ENCODE measurements at regions not wholly inside any gene's neighbourhood (a gene's known extent, or its start where the extent isn't known, plus 50 kb on each side); places are given as distances from the start of the nearest gene placed in this dataset.

DNA sequence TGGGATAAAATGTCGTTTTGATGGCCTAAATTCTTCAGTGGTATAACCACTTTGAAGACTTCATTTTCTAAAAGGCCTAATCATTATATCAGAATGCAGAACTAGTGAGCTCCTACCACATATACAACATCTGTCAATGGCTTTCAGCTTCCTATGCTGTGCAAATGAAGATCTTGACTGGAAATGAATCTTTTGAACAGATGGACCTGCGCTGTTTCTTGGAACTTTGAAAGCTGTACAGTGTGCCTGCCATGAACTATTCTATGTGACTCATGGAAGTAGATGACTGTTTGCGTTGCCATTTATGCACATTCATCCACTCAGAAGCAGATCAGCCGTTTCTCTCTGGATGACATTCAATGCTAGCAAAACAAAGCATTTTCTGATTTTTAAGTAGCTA, 542.2 kb upstream of the USP15 start:
- DNase-seq (ENCODE audit: low read depth, low spot score): no peak
- no CpG with 5 or more reads among the region's 4 CpGs for WGBS (ENCODE audit: insufficient coverage, insufficient read length)
- no peaks in the 10 kb centered on the region for H3K36me3 ChIP-seq (ENCODE audit: control insufficient read depth, insufficient read depth, low read length)

DNA sequence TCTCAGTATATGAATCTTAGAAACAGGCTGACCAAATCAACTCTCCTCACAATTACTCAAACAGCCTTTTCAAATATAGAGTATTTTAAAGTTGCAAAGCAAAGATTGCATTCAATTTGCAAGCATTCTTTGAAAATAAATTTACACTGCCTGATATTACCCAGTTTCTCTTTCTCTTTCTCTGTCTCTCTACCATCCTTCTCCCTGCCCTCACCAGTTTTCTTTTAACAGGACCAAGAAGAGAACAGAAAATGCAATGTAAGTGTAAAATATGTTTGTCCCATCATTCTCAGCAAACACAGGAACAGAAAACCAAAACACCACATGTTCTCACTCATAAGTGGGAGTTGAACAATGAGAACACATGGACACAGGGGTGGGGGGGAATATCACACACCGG, 520.3 kb upstream of the USP15 start:
- Histone ChIP-seq H3K36me3 (ENCODE audit: control insufficient read depth, insufficient read depth, low read length) (no peaks in the 10 kb centered on the region), H3K27me3 (ENCODE audit: control insufficient read depth, insufficient read depth, low read length) (no peaks in the 10 kb centered on the region), H3K9me3 (ENCODE audit: control insufficient read depth, insufficient read depth, low read length) (no peaks in the 10 kb centered on the region), H3K4me1 (ENCODE audit: control insufficient read depth, insufficient read depth, low read length) (no peaks in the 10 kb centered on the region), H3K27ac (ENCODE audit: low read length) (no peak overlapping the region), H3K4me3 (ENCODE audit: low read length) (no peak overlapping the region)
- no peak for DNase-seq (ENCODE audit: low read depth, low spot score)
- no CpG with 5 or more reads among the region's 1 CpG for WGBS (ENCODE audit: insufficient coverage, insufficient read length)

More for the DNA sequence above, 542.2 kb upstream of the USP15 start:
- Histone ChIP-seq H3K27me3 (ENCODE audit: control insufficient read depth, insufficient read depth, low read length) (no peaks in the 10 kb centered on the region), H3K9me3 (ENCODE audit: control insufficient read depth, insufficient read depth, low read length) (no peaks in the 10 kb centered on the region), H3K4me1 (ENCODE audit: control insufficient read depth, insufficient read depth, low read length) (no peaks in the 10 kb centered on the region), H3K27ac (ENCODE audit: low read length) (no peak overlapping the region), H3K4me3 (ENCODE audit: low read length) (no peak overlapping the region)

DNA sequence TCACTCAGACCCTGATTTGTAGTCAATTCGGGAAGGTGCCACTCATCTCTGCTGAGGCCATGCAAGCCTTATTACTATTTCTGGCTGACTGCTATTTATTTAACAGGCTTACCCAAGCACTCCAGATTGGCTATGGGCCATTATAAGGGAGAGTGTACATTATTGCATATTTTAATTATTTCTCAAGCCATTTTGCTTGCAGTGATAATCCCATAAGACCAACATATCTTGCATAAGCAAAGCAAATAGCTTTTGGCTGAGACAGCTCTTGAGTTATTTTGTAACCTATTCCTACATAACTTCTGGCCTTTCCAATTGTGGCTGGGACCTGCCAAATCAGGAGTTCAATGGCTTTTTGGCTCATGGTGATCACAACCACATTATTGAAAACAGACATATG, 509.6 kb upstream of the USP15 start:
- Histone ChIP-seq H3K27ac (ENCODE audit: low read length) (no peak overlapping the region), H3K27me3 (ENCODE audit: control insufficient read depth, insufficient read depth, low read length) (no peaks in the 10 kb centered on the region), H3K4me1 (ENCODE audit: control insufficient read depth, insufficient read depth, low read length) (no peaks in the 10 kb centered on the region), H3K9me3 (ENCODE audit: control insufficient read depth, insufficient read depth, low read length) (no peaks in the 10 kb centered on the region), H3K36me3 (ENCODE audit: control insufficient read depth, insufficient read depth, low read length) (no peaks in the 10 kb centered on the region), H3K4me3 (ENCODE audit: low read length) (no peak overlapping the region)
- WGBS (ENCODE audit: insufficient coverage, insufficient read length): no CpG with 5 or more reads among the region's 1 CpG
- no peak for DNase-seq (ENCODE audit: low read depth, low spot score)

DNA sequence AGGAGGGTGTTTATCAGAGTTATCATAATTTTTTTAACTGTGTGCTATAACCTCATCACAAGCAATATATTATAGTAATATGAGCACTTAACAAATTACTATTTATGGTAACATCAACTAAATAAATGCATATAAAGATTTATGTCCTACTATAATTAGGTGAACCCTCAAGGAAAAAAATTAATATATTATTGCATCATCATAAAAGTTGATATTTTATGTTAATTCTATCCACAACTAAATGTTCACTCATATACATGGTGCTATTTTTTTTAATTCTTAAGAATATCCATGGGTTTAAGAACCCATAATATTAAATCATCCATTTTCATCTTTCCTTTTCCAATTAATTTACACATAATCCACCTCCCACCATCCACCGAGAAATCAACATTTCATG, 506.0 kb upstream of the USP15 start:
- no peak for DNase-seq (ENCODE audit: low read depth, low spot score)
- WGBS (ENCODE audit: insufficient coverage, insufficient read length): 100% methylated on average over 1 of the region's 1 CpG
- H3K4me1 ChIP-seq (ENCODE audit: control insufficient read depth, insufficient read depth, low read length): no peaks in the 10 kb centered on the region

DNA sequence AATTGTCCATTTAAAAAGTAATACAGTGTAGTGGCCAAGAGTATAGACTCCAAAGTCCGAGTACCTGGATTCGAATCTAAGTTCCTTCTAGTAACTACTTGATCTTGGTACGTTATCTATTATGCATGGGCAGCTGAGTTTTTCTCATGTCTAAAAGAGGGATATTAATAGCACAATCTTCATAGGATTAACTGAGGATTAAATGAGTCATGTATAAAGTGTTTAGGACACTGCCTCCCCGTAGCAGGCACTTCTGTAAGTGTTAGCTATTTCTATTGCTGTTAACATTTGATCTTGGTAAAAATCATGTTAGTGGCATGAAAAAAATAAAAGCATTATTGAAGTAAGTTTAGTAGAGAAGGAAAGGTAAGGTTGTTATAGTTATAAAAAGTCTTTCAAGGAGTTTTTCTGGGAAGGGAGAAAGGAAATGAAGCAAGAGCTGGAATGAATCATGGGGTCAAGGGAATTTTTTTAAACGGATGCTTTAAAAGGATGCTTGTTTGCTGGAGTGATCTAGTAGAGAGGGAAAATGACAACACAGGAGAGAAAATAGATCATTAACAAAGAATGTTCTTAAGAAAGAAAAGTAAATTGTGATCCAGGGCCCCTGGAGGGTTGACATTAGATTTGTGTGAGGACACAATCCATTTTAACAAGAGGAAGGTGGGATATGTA, 502.2 kb upstream of the USP15 start:
- H3K27me3 ChIP-seq (ENCODE audit: control insufficient read depth, insufficient read depth, low read length): no peaks in the 10 kb centered on the region
- no peaks in the 10 kb centered on the region for H3K4me1 ChIP-seq (ENCODE audit: control insufficient read depth, insufficient read depth, low read length)
- WGBS (ENCODE audit: insufficient coverage, insufficient read length): no CpG with 5 or more reads among the region's 5 CpGs
- DNase-seq (ENCODE audit: low read depth, low spot score): no peak
- no peak overlapping the region for H3K4me3 ChIP-seq (ENCODE audit: low read length)
- H3K9me3 ChIP-seq (ENCODE audit: control insufficient read depth, insufficient read depth, low read length): no peaks in the 10 kb centered on the region
- H3K27ac ChIP-seq (ENCODE audit: low read length): no peak overlapping the region
- H3K36me3 ChIP-seq (ENCODE audit: control insufficient read depth, insufficient read depth, low read length): no peaks in the 10 kb centered on the region

More for the DNA sequence above, 506.0 kb upstream of the USP15 start:
- no peaks in the 10 kb centered on the region for H3K27me3 ChIP-seq (ENCODE audit: control insufficient read depth, insufficient read depth, low read length)
- H3K4me3 ChIP-seq (ENCODE audit: low read length): no peak overlapping the region
- H3K27ac ChIP-seq (ENCODE audit: low read length): no peak overlapping the region
- H3K36me3 ChIP-seq (ENCODE audit: control insufficient read depth, insufficient read depth, low read length): no peaks in the 10 kb centered on the region
- H3K9me3 ChIP-seq (ENCODE audit: control insufficient read depth, insufficient read depth, low read length): no peaks in the 10 kb centered on the region

DNA sequence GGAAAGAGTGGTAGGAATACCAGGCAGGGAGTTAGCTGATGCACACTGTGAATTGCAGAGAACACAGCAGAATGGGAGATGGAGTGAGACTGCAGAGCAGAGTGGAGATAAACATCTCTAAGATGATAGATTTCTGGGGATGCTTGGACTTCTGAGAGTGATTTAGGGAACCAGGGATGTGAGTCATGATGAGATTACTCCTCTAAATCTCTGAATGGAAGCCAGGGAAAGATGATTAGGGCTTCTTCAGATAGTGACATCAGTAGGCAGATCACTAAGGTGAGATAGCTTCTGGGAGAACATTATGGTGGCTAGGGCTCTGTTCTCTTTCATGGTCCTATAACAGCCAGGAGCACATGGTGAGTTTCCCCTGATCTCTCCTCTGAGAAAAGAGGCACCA, 501.5 kb upstream of the USP15 start:
- Histone ChIP-seq H3K27ac (ENCODE audit: low read length) (no peak overlapping the region), H3K27me3 (ENCODE audit: control insufficient read depth, insufficient read depth, low read length) (no peaks in the 10 kb centered on the region), H3K36me3 (ENCODE audit: control insufficient read depth, insufficient read depth, low read length) (no peaks in the 10 kb centered on the region), H3K4me1 (ENCODE audit: control insufficient read depth, insufficient read depth, low read length) (no peaks in the 10 kb centered on the region), H3K4me3 (ENCODE audit: low read length) (no peak overlapping the region), H3K9me3 (ENCODE audit: control insufficient read depth, insufficient read depth, low read length) (no peaks in the 10 kb centered on the region)
- no peak for DNase-seq (ENCODE audit: low read depth, low spot score)

DNA sequence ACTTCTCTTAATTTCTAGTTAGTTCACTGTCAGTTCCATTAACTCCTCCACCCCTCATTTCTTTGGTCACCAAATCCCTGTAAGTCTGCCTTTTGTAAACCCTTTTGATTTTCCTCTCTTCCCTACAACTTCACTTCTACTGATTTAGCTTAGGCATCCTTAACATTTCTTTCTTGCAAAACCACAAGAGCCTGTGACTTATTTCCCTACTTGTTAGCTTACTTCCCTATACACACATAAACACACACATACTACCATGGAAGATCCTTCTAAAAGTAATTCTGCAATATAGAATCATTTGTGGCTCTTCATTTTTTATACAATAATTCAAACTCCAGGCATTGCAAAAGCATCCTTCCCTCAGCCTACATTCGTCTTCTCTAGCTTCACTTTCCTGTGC, 494.3 kb upstream of the USP15 start:
- H3K4me3 ChIP-seq (ENCODE audit: low read length): no peak overlapping the region
- DNase-seq (ENCODE audit: low read depth, low spot score): no peak
- H3K9me3 ChIP-seq (ENCODE audit: control insufficient read depth, insufficient read depth, low read length): no peaks in the 10 kb centered on the region
- H3K27me3 ChIP-seq (ENCODE audit: control insufficient read depth, insufficient read depth, low read length): no peaks in the 10 kb centered on the region; the same call in 1 of the 2 replicates
- no CpG with 5 or more reads among the region's 1 CpG for WGBS (ENCODE audit: insufficient coverage, insufficient read length)
- no peaks in the 10 kb centered on the region for H3K4me1 ChIP-seq (ENCODE audit: control insufficient read depth, insufficient read depth, low read length)
- 0 out of 2 replicates have a peak, but pooled peaks cover 2% of the 10 kb centered on the region for H3K36me3 ChIP-seq (ENCODE audit: control insufficient read depth, insufficient read depth, low read length)
- no peak overlapping the region for H3K27ac ChIP-seq (ENCODE audit: low read length)

DNA sequence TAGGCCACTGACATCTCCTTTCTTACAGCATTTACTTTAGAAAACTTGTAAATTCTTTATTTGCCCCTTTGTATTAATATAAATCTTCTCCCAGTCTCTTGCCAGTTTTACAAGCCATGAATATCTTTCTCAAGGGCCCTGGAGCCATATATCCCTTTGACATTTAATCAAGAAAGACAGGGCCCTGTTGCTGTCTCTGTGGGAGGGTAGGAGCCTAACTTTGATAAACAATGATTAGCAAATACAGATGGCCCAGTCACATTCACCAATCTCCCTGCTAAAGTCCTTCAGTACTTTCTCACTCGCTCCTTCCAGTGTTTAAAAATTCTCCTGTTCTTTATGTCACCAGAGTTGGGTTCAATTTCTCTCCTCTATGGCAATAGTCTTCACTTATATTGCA, 479.8 kb upstream of the USP15 start:
- no CpG with 5 or more reads among the region's 1 CpG for WGBS (ENCODE audit: insufficient coverage, insufficient read length)
- Histone ChIP-seq H3K27ac (ENCODE audit: low read length) (no peak overlapping the region), H3K9me3 (ENCODE audit: control insufficient read depth, insufficient read depth, low read length) (no peaks in the 10 kb centered on the region), H3K36me3 (ENCODE audit: control insufficient read depth, insufficient read depth, low read length) (no peaks in the 10 kb centered on the region), H3K4me3 (ENCODE audit: low read length) (no peak overlapping the region), H3K27me3 (ENCODE audit: control insufficient read depth, insufficient read depth, low read length) (no peaks in the 10 kb centered on the region), H3K4me1 (ENCODE audit: control insufficient read depth, insufficient read depth, low read length) (peaks cover 6% of the 10 kb centered on the region; the same call in 1 of the 2 replicates)
- DNase-seq (ENCODE audit: low read depth, low spot score): no peak

DNA sequence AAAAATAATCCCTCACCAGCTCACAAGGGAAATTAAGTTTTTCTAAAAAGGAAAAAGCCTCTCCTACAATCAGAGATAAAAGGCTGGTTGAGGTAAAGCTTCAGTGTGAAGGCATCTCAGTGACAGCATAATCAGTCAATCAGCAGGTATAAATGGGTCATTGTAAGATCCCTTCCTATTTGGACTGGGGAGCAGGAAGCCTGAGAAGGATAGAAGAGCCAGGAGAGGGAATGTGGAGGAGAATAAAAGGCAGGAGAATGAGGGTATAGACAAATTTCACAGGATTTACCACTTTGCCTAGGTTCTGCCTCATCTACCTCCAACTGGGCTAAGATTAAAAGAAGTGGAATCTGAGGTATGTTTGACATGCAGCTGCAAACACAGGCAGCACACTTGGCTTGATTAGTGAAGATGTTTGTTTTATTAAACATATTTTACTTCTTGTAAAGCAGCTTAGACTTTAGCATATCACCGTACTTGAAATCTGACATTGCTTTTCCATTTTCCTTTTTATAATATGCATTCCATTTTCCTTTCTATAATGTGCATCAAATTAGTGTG, 479.1 kb upstream of the USP15 start:
- DNase-seq (ENCODE audit: low read depth, low spot score): no peak
- Histone ChIP-seq H3K36me3 (ENCODE audit: control insufficient read depth, insufficient read depth, low read length) (no peaks in the 10 kb centered on the region), H3K9me3 (ENCODE audit: control insufficient read depth, insufficient read depth, low read length) (no peaks in the 10 kb centered on the region), H3K4me1 (ENCODE audit: control insufficient read depth, insufficient read depth, low read length) (peaks cover 6% of the 10 kb centered on the region; the same call in 1 of the 2 replicates), H3K27ac (ENCODE audit: low read length) (no peak overlapping the region), H3K4me3 (ENCODE audit: low read length) (no peak overlapping the region), H3K27me3 (ENCODE audit: control insufficient read depth, insufficient read depth, low read length) (no peaks in the 10 kb centered on the region)
- WGBS (ENCODE audit: insufficient coverage, insufficient read length): no CpG with 5 or more reads among the region's 1 CpG

DNA sequence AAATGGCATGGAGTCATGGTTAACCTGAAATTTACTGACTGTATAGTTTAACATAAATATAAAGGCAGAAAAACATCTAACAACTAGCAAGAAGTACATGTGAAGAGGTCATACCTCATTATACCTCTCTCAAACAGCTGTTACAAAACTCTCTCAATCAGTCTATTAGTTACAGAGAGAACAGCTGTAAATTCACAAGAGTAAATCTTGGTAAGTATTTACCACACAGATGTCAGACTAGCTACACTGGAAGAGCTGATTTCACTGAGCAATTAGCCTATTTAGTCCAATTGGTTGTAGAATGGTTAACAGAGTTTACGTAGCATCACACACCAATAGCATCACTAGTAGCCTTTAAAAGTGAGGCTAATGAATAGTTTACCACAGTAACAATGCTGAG, 463.4 kb upstream of the USP15 start:
- H3K27me3 ChIP-seq (ENCODE audit: control insufficient read depth, insufficient read depth, low read length): no peaks in the 10 kb centered on the region
- H3K4me3 ChIP-seq (ENCODE audit: low read length): no peak overlapping the region
- no peaks in the 10 kb centered on the region for H3K4me1 ChIP-seq (ENCODE audit: control insufficient read depth, insufficient read depth, low read length)
- no peak for DNase-seq (ENCODE audit: low read depth, low spot score)
- H3K27ac ChIP-seq (ENCODE audit: low read length): no peak overlapping the region
- H3K36me3 ChIP-seq (ENCODE audit: control insufficient read depth, insufficient read depth, low read length): no peaks in the 10 kb centered on the region
- no CpG with 5 or more reads among the region's 1 CpG for WGBS (ENCODE audit: insufficient coverage, insufficient read length)
- H3K9me3 ChIP-seq (ENCODE audit: control insufficient read depth, insufficient read depth, low read length): no peaks in the 10 kb centered on the region

DNA sequence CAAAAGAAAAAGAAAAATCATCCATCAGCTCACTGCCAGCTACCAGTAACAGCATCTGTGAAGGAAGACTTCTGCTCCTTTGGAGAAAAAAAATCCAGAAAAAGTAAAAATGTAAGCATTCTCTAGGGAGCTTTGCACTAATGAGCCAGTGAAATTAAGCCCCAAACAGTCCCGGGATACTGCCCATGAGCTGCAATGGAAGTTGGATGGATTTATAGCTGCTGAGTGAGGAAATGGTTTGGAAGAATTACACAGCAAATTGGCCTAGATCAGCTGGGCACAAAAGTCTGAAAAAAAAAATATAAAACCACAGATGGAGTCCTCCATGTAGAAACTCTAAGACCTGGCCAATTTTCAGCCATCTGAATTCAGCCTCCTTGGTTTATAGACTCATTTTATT, 462.9 kb upstream of the USP15 start:
- DNase-seq (ENCODE audit: low read depth, low spot score): no peak
- H3K27ac ChIP-seq (ENCODE audit: low read length): no peak overlapping the region
- no CpG with 5 or more reads among the region's 1 CpG for WGBS (ENCODE audit: insufficient coverage, insufficient read length)

More for the DNA sequence above, 462.9 kb upstream of the USP15 start:
- Histone ChIP-seq H3K4me3 (ENCODE audit: low read length) (no peak overlapping the region), H3K9me3 (ENCODE audit: control insufficient read depth, insufficient read depth, low read length) (no peaks in the 10 kb centered on the region), H3K36me3 (ENCODE audit: control insufficient read depth, insufficient read depth, low read length) (no peaks in the 10 kb centered on the region), H3K4me1 (ENCODE audit: control insufficient read depth, insufficient read depth, low read length) (no peaks in the 10 kb centered on the region), H3K27me3 (ENCODE audit: control insufficient read depth, insufficient read depth, low read length) (no peaks in the 10 kb centered on the region)
